ENCODE measurements at regions not wholly inside any gene's neighbourhood (a gene's known extent, or its start where the extent isn't known, plus 50 kb on each side); places are given as distances from the start of the nearest gene placed in this dataset.

DNA sequence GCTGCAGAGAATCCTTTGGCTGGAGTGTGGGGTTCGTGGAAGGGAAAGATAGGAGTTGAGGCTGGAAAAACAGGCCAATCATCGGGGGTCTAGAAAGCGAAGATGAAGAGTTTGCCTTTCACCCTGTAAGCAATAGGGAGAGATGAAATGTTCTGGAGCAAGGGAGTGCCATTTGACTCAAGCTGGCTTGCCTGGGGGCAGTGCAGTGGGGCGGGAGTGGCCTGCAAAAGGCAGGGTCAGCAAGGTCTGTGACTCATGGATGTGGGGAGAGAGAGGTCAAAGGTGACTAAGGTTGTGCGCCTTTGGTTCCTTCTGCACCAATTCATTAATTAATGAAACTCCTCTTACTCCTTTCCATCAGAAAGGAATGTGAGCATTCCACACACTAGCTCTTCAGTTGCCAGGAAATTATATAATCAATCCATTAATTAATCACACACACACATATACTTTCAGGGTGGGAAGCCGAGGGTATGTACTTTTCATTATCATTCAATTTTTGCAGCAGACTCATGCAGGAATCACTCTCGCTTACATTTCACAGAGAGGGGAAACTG, 227.6 kb downstream of the MYCN start:
- Mint-ChIP-seq H3K4me1 (ENCODE audit: low read depth in 2 of 2) (no peaks in the 10 kb centered on the region), H3K36me3 (no peaks in the 10 kb centered on the region)

DNA sequence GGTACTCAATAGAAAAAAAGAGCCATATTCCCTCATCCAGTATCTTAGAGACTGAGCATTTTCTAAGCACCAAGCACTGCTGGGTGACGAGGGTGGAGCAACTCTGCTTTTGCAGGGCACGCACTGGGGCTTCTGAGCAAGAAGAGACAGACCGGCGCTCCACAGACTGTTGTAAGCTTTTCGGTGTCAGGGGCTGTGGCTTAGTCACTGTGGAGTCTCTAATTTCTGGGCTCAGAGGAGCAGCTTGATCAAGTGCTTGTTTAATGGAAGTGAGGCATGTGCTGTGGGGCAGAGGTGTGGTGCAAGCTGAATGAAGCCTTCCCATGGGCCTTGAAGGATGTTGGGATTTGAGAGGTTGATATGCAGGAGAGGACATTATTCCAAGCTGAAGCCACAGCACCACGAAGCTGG, 227.1 kb downstream of the MYCN start:
- DNase-seq (ENCODE audit: low spot score) (no peak), ATAC-seq (no peak)
- H3K4me3 Mint-ChIP-seq = no peak overlapping the region
- no peaks in the 10 kb centered on the region for H3K9me3 Mint-ChIP-seq
- H3K36me3 Mint-ChIP-seq = no peaks in the 10 kb centered on the region
- peaks cover 0 to 6% of the 10 kb centered on the region in 2 donors for H3K27me3 Mint-ChIP-seq
- H3K4me1 Mint-ChIP-seq (ENCODE audit: low read depth in 2 of 2) = no peaks in the 10 kb centered on the region
- H3K27ac Mint-ChIP-seq = no peak overlapping the region

More for the DNA sequence above, 227.6 kb downstream of the MYCN start:
- no peak for ATAC-seq
- H3K27ac Mint-ChIP-seq = no peak overlapping the region
- H3K27me3 Mint-ChIP-seq = peaks cover 0 to 6% of the 10 kb centered on the region in 2 donors
- DNase-seq (ENCODE audit: low spot score) = no peak
- H3K9me3 Mint-ChIP-seq = no peaks in the 10 kb centered on the region
- no peak overlapping the region for H3K4me3 Mint-ChIP-seq

GRCh38 chr2:16166327-16166981, 226.1 kb downstream of the MYCN start:
- Mint-ChIP-seq H3K36me3 (no peaks in the 10 kb centered on the region), H3K4me1 (ENCODE audit: low read depth in 2 of 2) (no peaks in the 10 kb centered on the region), H3K9me3 (no peaks in the 10 kb centered on the region), H3K27me3 (peaks cover 0 to 6% of the 10 kb centered on the region in 2 donors), H3K27ac (no peak overlapping the region), H3K4me3 (no peak overlapping the region)
- no peak for ATAC-seq
- no peak for DNase-seq (ENCODE audit: low spot score)

GRCh38 chr2:16165518-16166326, 225.4 kb downstream of the MYCN start:
- no peak overlapping the region for H3K4me3 Mint-ChIP-seq
- no peak overlapping the region for H3K27ac Mint-ChIP-seq
- H3K36me3 Mint-ChIP-seq = no peaks in the 10 kb centered on the region
- H3K27me3 Mint-ChIP-seq = peaks cover 0 to 6% of the 10 kb centered on the region in 2 donors
- H3K9me3 Mint-ChIP-seq = no peaks in the 10 kb centered on the region
- no peak for ATAC-seq
- no peaks in the 10 kb centered on the region for H3K4me1 Mint-ChIP-seq (ENCODE audit: low read depth in 2 of 2)
- no peak for DNase-seq (ENCODE audit: low spot score)

DNA sequence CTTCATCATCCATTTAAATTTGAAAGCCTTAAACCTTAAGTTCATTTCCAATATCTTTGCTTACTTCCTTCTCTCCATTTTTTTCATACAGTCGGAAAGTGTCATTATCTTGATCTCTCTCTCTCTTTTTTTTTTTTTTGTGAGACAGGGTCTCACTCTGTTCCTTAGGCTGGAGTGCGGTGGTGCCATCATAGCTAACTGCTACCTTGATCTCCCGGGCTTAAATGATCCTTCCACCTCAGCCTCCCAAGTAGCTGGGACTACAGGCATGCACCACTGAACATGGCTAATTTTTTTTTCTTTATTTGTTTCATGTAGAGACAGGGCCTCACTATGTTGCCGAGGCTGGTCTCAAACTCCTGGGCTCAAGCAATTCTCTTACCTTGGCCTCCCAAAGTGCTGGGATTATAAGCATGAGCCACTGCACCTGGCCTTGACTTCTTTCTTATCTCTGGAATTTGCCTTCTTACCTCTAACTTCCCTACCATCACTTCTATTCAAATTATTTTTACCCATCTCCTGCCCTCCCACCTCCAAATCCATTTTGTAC, 222.2 kb downstream of the MYCN start:
- H3K9me3 Mint-ChIP-seq = no peaks in the 10 kb centered on the region
- H3K4me3 Mint-ChIP-seq = no peak overlapping the region
- H3K36me3 Mint-ChIP-seq = no peaks in the 10 kb centered on the region
- DNase-seq (ENCODE audit: low spot score) (no peak), ATAC-seq (no peak)
- H3K27ac Mint-ChIP-seq = no peak overlapping the region
- H3K27me3 Mint-ChIP-seq = peaks cover 0 to 6% of the 10 kb centered on the region in 2 donors
- H3K4me1 Mint-ChIP-seq (ENCODE audit: low read depth in 2 of 2) = no peaks in the 10 kb centered on the region

DNA sequence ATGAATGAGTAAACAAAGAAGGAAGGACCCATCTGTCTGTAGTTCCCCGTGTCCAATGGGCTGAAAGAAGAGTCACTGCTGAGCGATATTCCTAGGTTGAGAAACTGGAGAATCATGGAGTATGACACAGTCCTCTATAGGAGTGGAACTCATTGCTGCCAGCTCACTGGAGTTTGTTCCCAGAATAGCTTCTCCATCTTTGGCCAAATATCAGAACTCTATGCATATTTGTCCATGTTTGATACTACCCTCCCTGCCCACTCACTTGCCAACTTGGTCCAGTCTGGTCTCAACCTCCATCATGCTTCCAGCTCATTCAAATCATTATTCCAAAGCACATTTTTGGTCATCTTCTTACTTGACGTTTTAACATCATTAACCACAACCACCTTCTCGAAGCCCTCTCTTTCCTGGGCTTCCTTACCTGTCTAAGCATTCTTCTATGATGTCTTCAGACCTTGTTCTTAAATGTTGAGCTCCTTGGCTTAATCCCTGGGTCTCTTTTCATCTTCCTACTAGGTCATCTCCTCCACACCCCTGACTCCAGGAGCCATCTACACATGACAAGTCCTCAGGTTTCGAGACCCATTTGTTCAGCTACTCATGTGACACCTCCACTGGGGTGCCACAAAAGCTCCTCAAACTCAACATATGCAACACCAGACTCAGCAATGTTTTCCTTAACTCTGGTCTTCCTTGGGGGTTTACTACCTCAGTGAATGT, 221.6 kb downstream of the MYCN start:
- Mint-ChIP-seq H3K27me3 (peaks cover 0 to 6% of the 10 kb centered on the region in 2 donors), H3K36me3 (no peaks in the 10 kb centered on the region), H3K4me3 (no peak overlapping the region)

DNA sequence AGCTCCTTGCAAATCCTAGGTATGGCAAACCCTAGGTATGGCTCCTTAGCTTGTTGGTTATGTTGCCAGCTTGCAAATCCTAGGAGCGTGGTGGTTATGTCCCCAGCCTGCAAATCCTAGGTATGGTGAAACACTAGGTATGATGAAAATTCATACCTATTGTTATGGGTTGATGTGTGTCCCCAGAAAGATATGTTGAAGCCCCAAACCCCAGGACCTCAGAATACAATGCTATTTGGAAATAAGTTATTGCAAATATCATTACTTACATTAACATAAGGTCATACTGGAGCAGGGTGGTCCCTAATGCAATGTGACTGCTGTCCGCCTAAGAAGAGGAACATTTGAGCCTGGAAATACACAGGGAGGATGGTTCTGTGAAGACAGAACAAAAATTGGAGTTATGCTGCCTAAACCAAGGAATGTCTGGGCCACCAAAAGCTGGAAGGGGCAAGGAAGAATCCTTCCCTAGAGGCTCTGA, 220.8 kb downstream of the MYCN start:
- Mint-ChIP-seq H3K4me3 (no peak overlapping the region), H3K27me3 (peaks cover 0 to 6% of the 10 kb centered on the region in 2 donors)
- ATAC-seq = no peak

More for the DNA sequence above, 221.6 kb downstream of the MYCN start:
- Mint-ChIP-seq H3K9me3 (no peaks in the 10 kb centered on the region), H3K4me1 (ENCODE audit: low read depth in 2 of 2) (no peaks in the 10 kb centered on the region), H3K27ac (no peak overlapping the region)
- DNase-seq (ENCODE audit: low spot score) (no peak), ATAC-seq (no peak)

GRCh38 chr2:16160281-16161084, 220.1 kb downstream of the MYCN start:
- H3K4me3 Mint-ChIP-seq = no peak overlapping the region
- DNase-seq (ENCODE audit: low spot score) (no peak), ATAC-seq (no peak)
- H3K4me1 Mint-ChIP-seq (ENCODE audit: low read depth in 2 of 2) = no peaks in the 10 kb centered on the region
- no peaks in the 10 kb centered on the region for H3K9me3 Mint-ChIP-seq
- no peak overlapping the region for H3K27ac Mint-ChIP-seq
- peaks cover 0 to 2% of the 10 kb centered on the region in 2 donors for H3K27me3 Mint-ChIP-seq
- H3K36me3 Mint-ChIP-seq = no peaks in the 10 kb centered on the region

More for the DNA sequence above, 220.8 kb downstream of the MYCN start:
- H3K36me3 Mint-ChIP-seq = no peaks in the 10 kb centered on the region
- no peak for DNase-seq (ENCODE audit: low spot score)
- H3K4me1 Mint-ChIP-seq (ENCODE audit: low read depth in 2 of 2) = no peaks in the 10 kb centered on the region
- H3K27ac Mint-ChIP-seq = no peak overlapping the region
- no peaks in the 10 kb centered on the region for H3K9me3 Mint-ChIP-seq

DNA sequence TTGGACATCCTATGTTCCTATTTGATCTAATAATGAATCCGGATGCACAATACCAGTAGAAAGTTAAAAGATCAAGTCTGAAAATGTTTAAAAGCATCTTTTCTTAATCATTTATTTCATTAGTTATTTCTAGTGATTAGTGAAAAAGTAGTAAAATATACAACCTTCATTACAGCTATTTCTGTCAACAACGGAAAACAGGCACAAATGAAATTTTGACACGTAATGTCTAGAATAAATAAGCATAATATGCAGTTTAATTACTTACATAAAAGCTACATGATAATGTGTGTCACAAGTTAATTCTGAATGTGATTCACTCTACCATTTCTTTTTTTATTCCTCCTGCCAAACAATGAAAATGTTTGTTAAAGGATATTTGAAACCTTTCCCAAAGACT, 216.1 kb downstream of the MYCN start:
- Mint-ChIP-seq H3K36me3 (no peaks in the 10 kb centered on the region), H3K4me3 (no peak overlapping the region), H3K27ac (no peak overlapping the region), H3K4me1 (ENCODE audit: low read depth in 2 of 2) (no peaks in the 10 kb centered on the region), H3K9me3 (no peaks in the 10 kb centered on the region), H3K27me3 (no peaks in the 10 kb centered on the region)
- DNase-seq (ENCODE audit: low spot score) = no peak
- no peak for ATAC-seq

DNA sequence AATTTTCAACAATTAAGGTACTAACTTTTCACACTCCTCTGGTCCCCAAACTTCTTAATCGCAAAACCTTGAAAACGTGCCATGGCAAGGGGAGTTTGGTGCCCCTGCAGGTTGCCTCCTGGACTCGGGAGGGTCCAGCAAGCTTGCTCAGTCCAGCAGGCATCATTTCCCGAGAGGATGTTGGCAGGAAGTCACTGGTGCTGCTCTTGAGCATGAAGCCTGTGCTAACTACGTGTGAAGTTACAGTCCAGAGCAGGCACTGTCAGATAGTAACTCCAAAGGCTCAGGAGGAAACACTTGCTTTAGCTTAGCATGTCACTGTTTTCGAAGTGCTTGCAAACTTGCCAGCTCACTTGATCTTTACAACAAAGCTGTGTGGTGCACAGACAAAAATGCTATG, 215.4 kb downstream of the MYCN start:
- DNase-seq (ENCODE audit: low spot score) (no peak), ATAC-seq (no peak)
- no peak overlapping the region for H3K4me3 Mint-ChIP-seq
- no peaks in the 10 kb centered on the region for H3K9me3 Mint-ChIP-seq
- H3K27me3 Mint-ChIP-seq = no peaks in the 10 kb centered on the region
- H3K4me1 Mint-ChIP-seq (ENCODE audit: low read depth in 2 of 2) = no peaks in the 10 kb centered on the region
- no peaks in the 10 kb centered on the region for H3K36me3 Mint-ChIP-seq
- H3K27ac Mint-ChIP-seq = no peak overlapping the region

- no peaks in the 10 kb centered on the region for H3K4me1 Mint-ChIP-seq (ENCODE audit: low read depth in 2 of 2)
- H3K27me3 Mint-ChIP-seq = no peaks in the 10 kb centered on the region
- DNase-seq (ENCODE audit: low spot score) = no peak
- no peak for ATAC-seq
- no peak overlapping the region for H3K4me3 Mint-ChIP-seq
- H3K36me3 Mint-ChIP-seq = no peaks in the 10 kb centered on the region
- H3K27ac Mint-ChIP-seq = no peak overlapping the region
- no peaks in the 10 kb centered on the region for H3K9me3 Mint-ChIP-seq
Measured at GRCh38 chr2:16155366-16155765, 215.0 kb downstream of the MYCN start.

DNA sequence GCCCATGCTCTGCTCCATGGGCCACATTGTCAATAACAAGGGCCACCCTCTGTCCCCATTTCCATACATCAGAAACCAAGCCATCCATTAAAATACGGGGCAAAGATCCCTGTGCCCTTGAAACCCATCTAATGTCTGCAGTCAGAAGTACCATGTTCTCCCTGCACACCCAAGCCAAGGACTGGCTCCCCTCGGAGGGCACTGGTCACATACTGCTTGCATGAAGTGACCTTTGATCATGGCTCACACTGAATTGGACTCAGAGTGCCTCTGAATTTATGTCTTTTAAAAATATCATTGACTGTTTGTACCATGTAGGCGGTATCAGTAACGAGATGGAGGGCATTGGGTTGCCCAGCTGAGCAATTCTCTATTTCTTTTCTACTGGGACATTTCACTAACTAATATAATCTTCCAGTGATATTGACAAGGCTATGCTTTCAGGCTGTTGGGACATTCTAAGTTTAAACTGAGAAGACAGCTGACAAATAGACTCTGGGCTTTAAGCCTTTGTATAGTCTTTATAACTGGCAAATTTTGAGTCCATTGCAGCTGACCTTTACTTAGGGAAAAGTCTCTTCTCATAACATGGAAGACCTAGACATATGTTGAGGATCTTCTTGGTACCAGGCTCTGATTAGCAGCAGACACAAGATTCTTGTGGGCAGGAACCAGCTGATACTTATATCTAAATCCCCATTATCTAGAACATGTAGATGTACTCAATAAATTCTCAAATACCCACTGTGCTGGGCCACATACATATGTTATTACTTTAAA, 214.3 kb downstream of the MYCN start:
- H3K4me3 Mint-ChIP-seq = no peak overlapping the region
- no peaks in the 10 kb centered on the region for H3K9me3 Mint-ChIP-seq
- ATAC-seq = no peak
- H3K36me3 Mint-ChIP-seq = no peaks in the 10 kb centered on the region
- H3K4me1 Mint-ChIP-seq (ENCODE audit: low read depth in 2 of 2) = no peaks in the 10 kb centered on the region
- no peaks in the 10 kb centered on the region for H3K27me3 Mint-ChIP-seq
- DNase-seq (ENCODE audit: low spot score) = no peak
- H3K27ac Mint-ChIP-seq = no peak overlapping the region
